ENCODE measurements at regions not wholly inside any gene's neighbourhood (a gene's known extent, or its start where the extent isn't known, plus 50 kb on each side); places are given as distances from the start of the nearest gene placed in this dataset.

- no peak overlapping the region for H3K4me3 ChIP-seq
- no peaks in the 10 kb centered on the region for H3K9me3 ChIP-seq (ENCODE audit: low read depth)
- no peaks in the 10 kb centered on the region for H3K27me3 ChIP-seq
- TF ChIP-seq CTCF (IDR thresholded peaks at IDR 0.05; ENCODE audit: low read depth, low read length) = no peak
- H3K4me1 ChIP-seq (ENCODE audit: low read depth) = no peaks in the 10 kb centered on the region
- DNase-seq (ENCODE audit: low read depth in 1 of 2, low spot score in 1 of 2) = no peak
- H3K27ac ChIP-seq = no peak overlapping the region
- H3K36me3 ChIP-seq = no peaks in the 10 kb centered on the region
Observed at GRCh38 chr15:46808834-46809233, 908.5 kb upstream of the SEMA6D start.

- no peaks in the 10 kb centered on the region for H3K27me3 ChIP-seq
- no peaks in the 10 kb centered on the region for H3K4me1 ChIP-seq (ENCODE audit: low read depth)
- no peaks in the 10 kb centered on the region for H3K36me3 ChIP-seq
- H3K27ac ChIP-seq = no peak overlapping the region
- no peak overlapping the region for H3K4me3 ChIP-seq
- no peak for TF ChIP-seq CTCF (IDR thresholded peaks at IDR 0.05; ENCODE audit: low read depth, low read length)
- no peaks in the 10 kb centered on the region for H3K9me3 ChIP-seq (ENCODE audit: low read depth)
- no peak for DNase-seq (ENCODE audit: low read depth in 1 of 2, low spot score in 1 of 2)
Observed at GRCh38 chr15:46815240-46815639, 902.1 kb upstream of the SEMA6D start.

GRCh38 chr15:46815765-46816164, 901.5 kb upstream of the SEMA6D start:
- Histone ChIP-seq H3K36me3 (no peaks in the 10 kb centered on the region), H3K27me3 (no peaks in the 10 kb centered on the region), H3K4me3 (no peak overlapping the region), H3K27ac (no peak overlapping the region), H3K4me1 (ENCODE audit: low read depth) (no peaks in the 10 kb centered on the region), H3K9me3 (ENCODE audit: low read depth) (no peaks in the 10 kb centered on the region)
- peak in 1 of 2 donors; percentile 76 for DNase-seq (ENCODE audit: low read depth in 1 of 2, low spot score in 1 of 2)
- no peak for TF ChIP-seq CTCF (IDR thresholded peaks at IDR 0.05; ENCODE audit: low read depth, low read length)

- Histone ChIP-seq H3K27me3 (no peaks in the 10 kb centered on the region), H3K4me1 (ENCODE audit: low read depth) (no peaks in the 10 kb centered on the region), H3K9me3 (ENCODE audit: low read depth) (no peaks in the 10 kb centered on the region), H3K4me3 (no peak overlapping the region), H3K36me3 (no peaks in the 10 kb centered on the region), H3K27ac (no peak overlapping the region)
- DNase-seq (ENCODE audit: low read depth in 1 of 2, low spot score in 1 of 2) = no peak
- TF ChIP-seq CTCF (IDR thresholded peaks at IDR 0.05; ENCODE audit: low read depth, low read length) = no peak
Observed at GRCh38 chr15:46848704-46849103, 868.6 kb upstream of the SEMA6D start.

GRCh38 chr15:46853600-46853999, 863.7 kb upstream of the SEMA6D start:
- Histone ChIP-seq H3K27ac (no peak overlapping the region), H3K4me1 (ENCODE audit: low read depth) (peaks cover 16% of the 10 kb centered on the region), H3K36me3 (no peaks in the 10 kb centered on the region), H3K9me3 (ENCODE audit: low read depth) (no peaks in the 10 kb centered on the region), H3K4me3 (no peak overlapping the region), H3K27me3 (no peaks in the 10 kb centered on the region)
- no peak for DNase-seq (ENCODE audit: low read depth in 1 of 2, low spot score in 1 of 2)
- no peak for TF ChIP-seq CTCF (IDR thresholded peaks at IDR 0.05; ENCODE audit: low read depth, low read length)

- Histone ChIP-seq H3K9me3 (ENCODE audit: low read depth) (no peaks in the 10 kb centered on the region), H3K4me1 (ENCODE audit: low read depth) (peaks cover 16% of the 10 kb centered on the region), H3K36me3 (no peaks in the 10 kb centered on the region), H3K27ac (no peak overlapping the region), H3K4me3 (no peak overlapping the region), H3K27me3 (no peaks in the 10 kb centered on the region)
- TF ChIP-seq CTCF (IDR thresholded peaks at IDR 0.05; ENCODE audit: low read depth, low read length) = no peak
- no peak for DNase-seq (ENCODE audit: low read depth in 1 of 2, low spot score in 1 of 2)
Observed at GRCh38 chr15:46854564-46854963, 862.7 kb upstream of the SEMA6D start.
